Mesothelial cell of epicardium (in vitro differentiated cells): ENCODE measurements at regions not wholly inside any gene's neighbourhood (a gene's known extent, or its start where the extent isn't known, plus 50 kb on each side); places are given as distances from the start of the nearest gene placed in this dataset.

Experiments used
- DNase-seq, 2 experiments: peaks; one replicate each; pipeline ENCODE4 v3.0.0; 2021; ENCODE audit warnings: low spot score in 2 of 2; ENCODE audit not compliant: unreplicated experiment in 2 of 2
- H3K27ac Mint-ChIP-seq: 2 replicates; pipeline ENCODE4 v1.8.0; 2021; ENCODE audit warnings: mixed read lengths
- H3K27me3 Mint-ChIP-seq: 2 replicates; pipeline ENCODE4 v1.8.0; 2021; ENCODE audit warnings: low read depth, mixed read lengths
- H3K36me3 Mint-ChIP-seq: 2 replicates; pipeline ENCODE4 v1.8.0; 2021; ENCODE audit warnings: mixed read lengths
- H3K4me1 Mint-ChIP-seq: 2 replicates; pipeline ENCODE4 v1.8.0; 2021; ENCODE audit warnings: mixed read lengths
- H3K4me3 Mint-ChIP-seq: 2 replicates; pipeline ENCODE4 v1.8.0; 2021; ENCODE audit warnings: mild to moderate bottlenecking, moderate library complexity, mixed read lengths
- H3K9me3 Mint-ChIP-seq: 2 replicates; pipeline ENCODE4 v1.8.0; 2021; ENCODE audit warnings: mixed read lengths
- CTCF ChIP-seq: fragments of 200-600 bp; sonication (generic); IDR thresholded peaks from one replicate; pipeline ENCODE4 v1.5.0; 2021; ENCODE audit warnings: antibody characterized with exemption; ENCODE audit not compliant: unreplicated experiment

- TF ChIP-seq CTCF = no peak
- Mint-ChIP-seq H3K9me3 (peaks cover 18% of the 10 kb centered on the region), H3K27ac (no peak overlapping the region), H3K36me3 (no peaks in the 10 kb centered on the region), H3K4me1 (no peaks in the 10 kb centered on the region), H3K4me3 (no peak overlapping the region), H3K27me3 (no peaks in the 10 kb centered on the region)
- DNase-seq = no peak
Measured at GRCh38 chr6:85396159-85396808, 53.6 kb upstream of the NT5E start.

- Mint-ChIP-seq H3K4me3 (no peak overlapping the region), H3K9me3 (peaks cover 18% of the 10 kb centered on the region), H3K27ac (no peak overlapping the region), H3K4me1 (no peaks in the 10 kb centered on the region), H3K27me3 (no peaks in the 10 kb centered on the region), H3K36me3 (no peaks in the 10 kb centered on the region)
- DNase-seq = no peak
- TF ChIP-seq CTCF = no peak
Measured at GRCh38 chr6:85395746-85396145, 54.1 kb upstream of the NT5E start.

GRCh38 chr6:85394853-85395538 lies 54.9 kb upstream of the NT5E start:
- Mint-ChIP-seq H3K27me3 (no peaks in the 10 kb centered on the region), H3K4me3 (no peak overlapping the region), H3K27ac (no peak overlapping the region), H3K36me3 (no peaks in the 10 kb centered on the region), H3K4me1 (no peaks in the 10 kb centered on the region), H3K9me3 (peaks cover 18% of the 10 kb centered on the region)
- TF ChIP-seq CTCF = no peak
- DNase-seq = no peak

GRCh38 chr6:85394199-85394598 lies 55.7 kb upstream of the NT5E start:
- H3K9me3 Mint-ChIP-seq = peaks cover 18% of the 10 kb centered on the region
- no peaks in the 10 kb centered on the region for H3K4me1 Mint-ChIP-seq
- TF ChIP-seq CTCF = no peak
- H3K36me3 Mint-ChIP-seq = no peaks in the 10 kb centered on the region
- no peak overlapping the region for H3K4me3 Mint-ChIP-seq
- H3K27ac Mint-ChIP-seq = no peak overlapping the region
- no peaks in the 10 kb centered on the region for H3K27me3 Mint-ChIP-seq
- no peak for DNase-seq

- H3K27ac Mint-ChIP-seq = no peak overlapping the region
- H3K36me3 Mint-ChIP-seq = no peaks in the 10 kb centered on the region
- H3K27me3 Mint-ChIP-seq = no peaks in the 10 kb centered on the region
- no peaks in the 10 kb centered on the region for H3K4me1 Mint-ChIP-seq
- H3K4me3 Mint-ChIP-seq = no peak overlapping the region
- no peak for DNase-seq
- peaks cover 13% of the 10 kb centered on the region for H3K9me3 Mint-ChIP-seq
- no peak for TF ChIP-seq CTCF
Measured at GRCh38 chr6:85392379-85392778, 57.5 kb upstream of the NT5E start.
